A549 (cell line): ENCODE measurements at regions not wholly inside any gene's neighbourhood (a gene's known extent, or its start where the extent isn't known, plus 50 kb on each side); places are given as distances from the start of the nearest gene placed in this dataset.

Experiments
- CHD2 ChIP-seq: fragments of 150-350 bp; IDR thresholded peaks from 2 replicates; pipeline ENCODE4 v1.6.1; 2014; ENCODE audit warnings: low read length; ENCODE audit not compliant: partially characterized antibody
- EHMT2 ChIP-seq: fragments of 200-600 bp; sonication (generic); IDR thresholded peaks from 2 replicates; pipeline ENCODE4 v1.6.1; 2016; ENCODE audit warnings: antibody characterized with exemption, low read depth, mild to moderate bottlenecking, moderate library complexity
- JUNB ChIP-seq: fragments of >200 bp; sonication (Bioruptor Twin); formaldehyde crosslinking; IDR thresholded peaks from 2 replicates; pipeline ENCODE4 v1.6.1; 2016
- MAX ChIP-seq: IDR thresholded peaks from 2 replicates; pipeline ENCODE4 v1.6.1; 2012
- NR3C1 ChIP-seq: fragments of >200 bp; sonication (Bioruptor Twin); formaldehyde crosslinking; IDR thresholded peaks from 3 replicates; pipeline ENCODE4 v1.6.1; 2017
- POLR2A ChIP-seq: IDR thresholded peaks from 2 replicates; pipeline ENCODE4 v1.6.1; 2012; ENCODE audit warnings: mild to moderate bottlenecking, low read length
- POLR2AphosphoS2 ChIP-seq: conservative IDR thresholded peaks from 2 replicates; pipeline ENCODE4 v1.6.1; 2012; ENCODE audit warnings: low read length, improper control_type of control experiment, inconsistent platforms
- RAD21 ChIP-seq, 2 experiments: fragments of >200 bp in 1 of 2; sonication (Bioruptor Twin) in 1 of 2; formaldehyde crosslinking in 1 of 2; IDR thresholded peaks in 1 of 2; conservative IDR thresholded peaks in 1 of 2; 2 replicates in 1 of 2; 3 replicates in 1 of 2; pipeline ENCODE4 v1.6.1; 2012 to 2018; ENCODE audit warnings: inconsistent platforms in 1 of 2
- USF2 ChIP-seq: fragments of 450-650 bp; IDR thresholded peaks from 2 replicates; pipeline ENCODE4 v1.6.1; 2014; ENCODE audit warnings: antibody characterized with exemption
- ZC3H11A ChIP-seq: fragments of 450-650 bp; IDR thresholded peaks from 2 replicates; pipeline ENCODE4 v1.6.1; 2014; ENCODE audit warnings: antibody characterized with exemption, mild to moderate bottlenecking
- TF ChIP-seq, protein P1 (sequence below): fragments of 250-450 bp; sonication (Bioruptor Pico); IDR thresholded peaks from 2 replicates; pipeline ENCODE4 v1.5.0; 2021; ENCODE audit warnings: mild to moderate bottlenecking, moderate library complexity, borderline replicate concordance
- TF ChIP-seq, protein P2 (sequence below): fragments of >200 bp; sonication (Bioruptor Twin); formaldehyde crosslinking; IDR thresholded peaks from 3 replicates; pipeline ENCODE4 v1.5.1; 2016
- TF ChIP-seq, protein P3 (sequence below): fragments of 200-600 bp; sonication (generic); IDR thresholded peaks from 2 replicates; pipeline ENCODE4 v1.6.1; 2016; ENCODE audit warnings: antibody characterized with exemption, mild to moderate bottlenecking, moderate library complexity

- TF ChIP-seq, protein P1, sequence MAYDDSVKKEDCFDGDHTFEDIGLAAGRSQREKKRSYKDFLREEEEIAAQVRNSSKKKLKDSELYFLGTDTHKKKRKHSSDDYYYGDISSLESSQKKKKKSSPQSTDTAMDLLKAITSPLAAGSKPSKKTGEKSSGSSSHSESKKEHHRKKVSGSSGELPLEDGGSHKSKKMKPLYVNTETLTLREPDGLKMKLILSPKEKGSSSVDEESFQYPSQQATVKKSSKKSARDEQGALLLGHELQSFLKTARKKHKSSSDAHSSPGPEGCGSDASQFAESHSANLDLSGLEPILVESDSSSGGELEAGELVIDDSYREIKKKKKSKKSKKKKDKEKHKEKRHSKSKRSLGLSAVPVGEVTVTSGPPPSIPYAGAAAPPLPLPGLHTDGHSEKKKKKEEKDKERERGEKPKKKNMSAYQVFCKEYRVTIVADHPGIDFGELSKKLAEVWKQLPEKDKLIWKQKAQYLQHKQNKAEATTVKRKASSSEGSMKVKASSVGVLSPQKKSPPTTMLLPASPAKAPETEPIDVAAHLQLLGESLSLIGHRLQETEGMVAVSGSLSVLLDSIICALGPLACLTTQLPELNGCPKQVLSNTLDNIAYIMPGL: no peak
- TF ChIP-seq, protein P2, sequence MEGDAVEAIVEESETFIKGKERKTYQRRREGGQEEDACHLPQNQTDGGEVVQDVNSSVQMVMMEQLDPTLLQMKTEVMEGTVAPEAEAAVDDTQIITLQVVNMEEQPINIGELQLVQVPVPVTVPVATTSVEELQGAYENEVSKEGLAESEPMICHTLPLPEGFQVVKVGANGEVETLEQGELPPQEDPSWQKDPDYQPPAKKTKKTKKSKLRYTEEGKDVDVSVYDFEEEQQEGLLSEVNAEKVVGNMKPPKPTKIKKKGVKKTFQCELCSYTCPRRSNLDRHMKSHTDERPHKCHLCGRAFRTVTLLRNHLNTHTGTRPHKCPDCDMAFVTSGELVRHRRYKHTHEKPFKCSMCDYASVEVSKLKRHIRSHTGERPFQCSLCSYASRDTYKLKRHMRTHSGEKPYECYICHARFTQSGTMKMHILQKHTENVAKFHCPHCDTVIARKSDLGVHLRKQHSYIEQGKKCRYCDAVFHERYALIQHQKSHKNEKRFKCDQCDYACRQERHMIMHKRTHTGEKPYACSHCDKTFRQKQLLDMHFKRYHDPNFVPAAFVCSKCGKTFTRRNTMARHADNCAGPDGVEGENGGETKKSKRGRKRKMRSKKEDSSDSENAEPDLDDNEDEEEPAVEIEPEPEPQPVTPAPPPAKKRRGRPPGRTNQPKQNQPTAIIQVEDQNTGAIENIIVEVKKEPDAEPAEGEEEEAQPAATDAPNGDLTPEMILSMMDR: no peak
- TF ChIP-seq MAX (no peak), POLR2AphosphoS2 (no peak), CHD2 (no peak), POLR2A (no peak), RAD21 (conservative IDR thresholded peaks at IDR 0.05 in 1 of 2, IDR thresholded peaks at IDR 0.05 in 1 of 2) (no peak), EHMT2 (no peak), NR3C1 (no peak), ZC3H11A (no peak), JUNB (no peak), USF2 (no peak)
- TF ChIP-seq, protein P3, sequence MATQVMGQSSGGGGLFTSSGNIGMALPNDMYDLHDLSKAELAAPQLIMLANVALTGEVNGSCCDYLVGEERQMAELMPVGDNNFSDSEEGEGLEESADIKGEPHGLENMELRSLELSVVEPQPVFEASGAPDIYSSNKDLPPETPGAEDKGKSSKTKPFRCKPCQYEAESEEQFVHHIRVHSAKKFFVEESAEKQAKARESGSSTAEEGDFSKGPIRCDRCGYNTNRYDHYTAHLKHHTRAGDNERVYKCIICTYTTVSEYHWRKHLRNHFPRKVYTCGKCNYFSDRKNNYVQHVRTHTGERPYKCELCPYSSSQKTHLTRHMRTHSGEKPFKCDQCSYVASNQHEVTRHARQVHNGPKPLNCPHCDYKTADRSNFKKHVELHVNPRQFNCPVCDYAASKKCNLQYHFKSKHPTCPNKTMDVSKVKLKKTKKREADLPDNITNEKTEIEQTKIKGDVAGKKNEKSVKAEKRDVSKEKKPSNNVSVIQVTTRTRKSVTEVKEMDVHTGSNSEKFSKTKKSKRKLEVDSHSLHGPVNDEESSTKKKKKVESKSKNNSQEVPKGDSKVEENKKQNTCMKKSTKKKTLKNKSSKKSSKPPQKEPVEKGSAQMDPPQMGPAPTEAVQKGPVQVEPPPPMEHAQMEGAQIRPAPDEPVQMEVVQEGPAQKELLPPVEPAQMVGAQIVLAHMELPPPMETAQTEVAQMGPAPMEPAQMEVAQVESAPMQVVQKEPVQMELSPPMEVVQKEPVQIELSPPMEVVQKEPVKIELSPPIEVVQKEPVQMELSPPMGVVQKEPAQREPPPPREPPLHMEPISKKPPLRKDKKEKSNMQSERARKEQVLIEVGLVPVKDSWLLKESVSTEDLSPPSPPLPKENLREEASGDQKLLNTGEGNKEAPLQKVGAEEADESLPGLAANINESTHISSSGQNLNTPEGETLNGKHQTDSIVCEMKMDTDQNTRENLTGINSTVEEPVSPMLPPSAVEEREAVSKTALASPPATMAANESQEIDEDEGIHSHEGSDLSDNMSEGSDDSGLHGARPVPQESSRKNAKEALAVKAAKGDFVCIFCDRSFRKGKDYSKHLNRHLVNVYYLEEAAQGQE: no peak
Measured at GRCh38 chr3:14277557-14277956, 98.9 kb downstream of the LSM3 start.
